SK-N-MC (cell line): ENCODE measurements at regions not wholly inside any gene's neighbourhood (a gene's known extent, or its start where the extent isn't known, plus 50 kb on each side); places are given as distances from the start of the nearest gene placed in this dataset.
A peak's percentile ranks its signal among the peaks of the same experiment; 100 is the strongest.

ENCODE experiments used
- DNase-seq: peaks from one replicate; pipeline ENCODE4 v3.0.0-alpha.2; 2011; ENCODE audit warnings: low read depth, low spot score
- H3K27ac ChIP-seq: fragments of 200-600 bp; sonication (generic); 2 replicates; pipeline ENCODE4 v1.5.1; 2016; ENCODE audit warnings: mixed run types
- H3K36me3 ChIP-seq: fragments of 200-600 bp; sonication (generic); 2 replicates; pipeline ENCODE4 v1.6.1; 2017; ENCODE audit warnings: antibody characterized with exemption, low read length, mixed read lengths; ENCODE audit not compliant: insufficient read depth
- H3K4me3 ChIP-seq: fragments of 200-600 bp; sonication (generic); 2 replicates; pipeline ENCODE4 v1.5.1; 2016
- H3K9ac ChIP-seq: fragments of 200-600 bp; sonication (generic); 2 replicates; pipeline ENCODE4 v1.8.0; 2017; ENCODE audit warnings: mixed run types, mixed read lengths; ENCODE audit not compliant: insufficient read length
- H3K9me3 ChIP-seq: fragments of 200-600 bp; sonication (generic); 2 replicates; pipeline ENCODE4 v1.6.1; 2017; ENCODE audit warnings: low read depth, mild to moderate bottlenecking, antibody characterized with exemption, low read length, moderate library complexity, mixed read lengths
- EZH2 ChIP-seq: fragments of 200-600 bp; sonication (generic); IDR thresholded peaks from one replicate; pipeline ENCODE4 v1.6.1; 2017; ENCODE audit warnings: antibody characterized with exemption
- FOXP2 ChIP-seq: optimal IDR thresholded peaks from 2 replicates; pipeline ENCODE3; 2011; ENCODE audit warnings: mild to moderate bottlenecking, moderate library complexity; ENCODE audit not compliant: insufficient read depth; ENCODE audit errors: extremely low read length, control extremely low read depth
- POLR2AphosphoS5 ChIP-seq: IDR thresholded peaks from 2 replicates; pipeline ENCODE4 v1.6.1; 2012; ENCODE audit warnings: mild to moderate bottlenecking, low read depth, low read length, borderline replicate concordance

DNA sequence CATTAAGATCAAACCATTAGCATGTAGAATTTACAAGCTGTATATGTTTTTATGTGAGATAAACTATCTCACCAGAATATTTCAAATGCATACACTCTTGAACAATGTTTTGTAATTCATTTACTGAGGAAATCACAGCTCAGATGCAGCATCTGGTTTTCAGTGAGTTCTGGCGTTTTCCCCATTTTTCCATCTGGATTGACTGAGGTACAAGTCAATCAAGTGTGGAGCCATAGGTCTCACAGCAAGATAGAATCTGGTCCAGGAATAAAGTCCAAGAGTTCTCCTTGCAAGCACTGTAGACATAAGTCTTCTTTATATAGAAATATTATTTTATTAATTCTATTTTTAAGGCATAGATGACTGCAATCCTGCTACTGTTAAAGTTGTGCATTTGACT lies 219.3 kb downstream of the ZBBX start:
- DNase-seq, result no peak
- Histone ChIP-seq H3K9ac (no peak overlapping the region), H3K36me3 (no peaks in the 10 kb centered on the region), H3K9me3 (no peaks in the 10 kb centered on the region; the same call in 1 of the 2 replicates), H3K27ac (no peak overlapping the region), H3K4me3 (no peak overlapping the region)
- no peak for TF ChIP-seq POLR2AphosphoS5
- TF ChIP-seq EZH2, result no peak
- no peak for TF ChIP-seq FOXP2

DNA sequence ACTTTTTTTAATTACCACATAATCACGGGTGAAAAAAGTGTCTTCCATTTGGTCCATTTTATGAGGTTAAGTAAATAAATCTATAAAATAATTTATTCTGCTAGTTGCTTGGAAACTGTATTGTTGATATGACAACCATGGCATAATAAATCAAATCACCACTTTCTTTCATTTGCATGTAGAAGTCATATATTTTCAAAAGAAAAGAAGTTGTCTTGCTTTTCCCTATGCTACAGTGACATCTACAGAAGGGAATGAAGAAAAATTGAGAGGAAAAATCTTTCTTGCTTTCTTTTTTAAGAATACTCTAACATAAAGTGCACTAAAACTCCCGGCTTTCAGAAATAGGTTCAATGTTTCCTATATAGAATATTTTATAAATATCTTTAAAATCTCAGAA lies 228.5 kb downstream of the ZBBX start:
- Histone ChIP-seq H3K36me3 (no peaks in the 10 kb centered on the region), H3K4me3 (no peak overlapping the region), H3K27ac (no peak overlapping the region), H3K9me3 (no peaks in the 10 kb centered on the region), H3K9ac (no peak overlapping the region)
- TF ChIP-seq POLR2AphosphoS5 (no peak), EZH2 (no peak), FOXP2 (no peak)
- DNase-seq, result peak; percentile 8

DNA sequence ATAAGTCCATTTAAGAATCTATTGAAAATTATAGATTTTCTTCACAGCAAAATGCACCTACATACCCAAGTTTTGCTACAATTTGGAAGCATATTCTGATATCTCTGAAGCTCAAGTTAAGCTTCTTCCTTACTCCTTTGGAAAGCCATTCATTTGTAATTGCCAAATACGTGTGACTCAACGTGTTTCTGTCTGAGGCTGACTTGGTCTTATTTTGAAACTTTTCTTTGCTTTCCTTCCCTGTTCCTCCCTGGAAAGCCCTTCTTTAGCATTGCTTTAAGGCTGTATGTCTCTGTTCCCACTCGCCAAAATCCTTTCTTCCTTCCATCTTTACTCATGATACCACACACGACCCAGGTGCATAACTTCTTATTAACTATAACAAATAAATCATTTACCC lies 232.0 kb downstream of the ZBBX start:
- Histone ChIP-seq H3K9me3 (no peaks in the 10 kb centered on the region), H3K4me3 (no peak overlapping the region), H3K9ac (no peak overlapping the region), H3K27ac (no peak overlapping the region), H3K36me3 (no peaks in the 10 kb centered on the region)
- no peak for TF ChIP-seq FOXP2
- TF ChIP-seq POLR2AphosphoS5, result no peak
- TF ChIP-seq EZH2, result no peak
- no peak for DNase-seq

DNA sequence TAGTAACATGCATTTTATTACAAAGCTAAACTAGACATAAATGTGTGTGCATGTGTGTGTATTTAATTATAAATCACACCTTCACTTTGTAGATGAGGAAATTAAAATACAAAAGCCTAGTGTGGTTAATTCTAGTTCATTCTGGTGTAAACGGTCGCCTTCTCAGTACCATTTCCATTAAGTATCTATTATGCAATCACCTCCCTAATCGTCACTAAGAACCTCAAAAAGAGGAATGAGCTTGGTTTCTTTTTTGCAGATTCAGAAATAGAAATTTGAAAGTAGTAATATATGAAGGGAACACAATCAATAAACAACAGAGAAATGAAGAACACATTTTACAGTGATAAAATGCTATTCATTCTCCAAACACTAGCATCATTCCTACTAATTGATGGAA lies 233.2 kb downstream of the ZBBX start:
- TF ChIP-seq FOXP2, result no peak
- no peak for TF ChIP-seq EZH2
- TF ChIP-seq POLR2AphosphoS5, result no peak
- no peak overlapping the region for H3K4me3 ChIP-seq
- no peak overlapping the region for H3K27ac ChIP-seq
- H3K9ac ChIP-seq, result no peak overlapping the region
- DNase-seq, result no peak
- H3K36me3 ChIP-seq, result no peaks in the 10 kb centered on the region
- H3K9me3 ChIP-seq, result no peaks in the 10 kb centered on the region

DNA sequence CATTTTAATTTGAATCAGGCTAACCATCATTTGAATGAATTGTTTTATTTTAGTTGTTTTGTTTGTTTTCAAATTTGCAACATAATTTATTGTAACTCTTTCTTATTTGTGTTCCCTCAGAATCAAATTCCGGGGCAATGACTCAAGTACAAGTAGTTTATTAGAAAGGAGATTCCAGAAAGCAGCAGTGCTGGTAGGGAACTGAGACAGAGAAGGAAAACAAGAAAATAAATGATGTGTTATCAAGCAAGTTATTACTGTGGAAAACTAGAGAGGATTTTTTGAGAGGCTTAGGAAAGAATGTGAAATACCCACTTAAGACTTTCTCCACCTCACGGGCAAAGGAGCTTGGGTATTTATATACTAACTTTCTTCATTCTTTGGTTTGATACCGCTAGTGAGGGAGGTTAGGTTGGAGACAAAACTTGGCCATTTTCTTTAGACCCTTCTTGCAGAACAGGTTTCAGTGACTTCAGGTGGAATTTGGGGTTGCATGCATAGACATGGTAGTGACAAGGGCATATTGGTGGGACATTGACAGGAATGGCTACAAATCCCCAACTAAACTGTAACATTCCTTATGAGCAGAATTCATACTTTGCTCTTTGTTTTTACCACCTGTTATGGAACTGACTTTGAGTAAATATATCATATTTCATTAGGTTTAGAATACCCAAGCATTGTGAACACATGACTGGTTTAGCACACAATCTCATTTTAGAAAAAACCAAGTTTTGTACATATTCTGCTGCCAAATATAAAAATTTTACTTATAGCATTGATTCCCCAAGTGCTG lies 254.3 kb downstream of the ZBBX start:
- H3K4me3 ChIP-seq, result no peak overlapping the region
- TF ChIP-seq POLR2AphosphoS5, result no peak
- TF ChIP-seq FOXP2, result no peak
- no peak for TF ChIP-seq EZH2
- no peaks in the 10 kb centered on the region for H3K9me3 ChIP-seq
- DNase-seq, result no peak
- H3K27ac ChIP-seq, result no peak overlapping the region
- H3K9ac ChIP-seq, result no peak overlapping the region
- H3K36me3 ChIP-seq, result no peaks in the 10 kb centered on the region

DNA sequence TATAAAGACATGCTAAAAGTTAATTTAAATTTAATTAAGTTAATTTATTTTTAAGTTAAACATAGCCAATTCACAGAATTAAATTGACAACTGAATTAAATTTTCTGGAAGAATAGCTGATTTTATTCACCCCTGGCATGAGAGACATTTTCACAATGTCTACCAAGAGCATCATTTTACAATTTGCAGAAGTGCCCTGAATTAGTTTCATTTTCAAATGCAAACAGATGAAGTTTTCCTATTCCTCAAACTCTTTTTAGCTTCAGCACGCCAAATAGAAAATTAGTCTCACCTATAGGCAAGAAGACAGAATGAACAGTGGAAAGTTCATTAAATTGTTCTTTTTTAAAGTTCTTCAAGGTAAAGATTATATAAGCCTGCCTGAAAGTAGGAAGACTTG lies 259.3 kb downstream of the ZBBX start:
- Histone ChIP-seq H3K4me3 (no peak overlapping the region), H3K27ac (no peak overlapping the region), H3K36me3 (no peaks in the 10 kb centered on the region), H3K9ac (no peak overlapping the region), H3K9me3 (no peaks in the 10 kb centered on the region)
- no peak for TF ChIP-seq POLR2AphosphoS5
- TF ChIP-seq EZH2, result no peak
- no peak for TF ChIP-seq FOXP2
- no peak for DNase-seq

DNA sequence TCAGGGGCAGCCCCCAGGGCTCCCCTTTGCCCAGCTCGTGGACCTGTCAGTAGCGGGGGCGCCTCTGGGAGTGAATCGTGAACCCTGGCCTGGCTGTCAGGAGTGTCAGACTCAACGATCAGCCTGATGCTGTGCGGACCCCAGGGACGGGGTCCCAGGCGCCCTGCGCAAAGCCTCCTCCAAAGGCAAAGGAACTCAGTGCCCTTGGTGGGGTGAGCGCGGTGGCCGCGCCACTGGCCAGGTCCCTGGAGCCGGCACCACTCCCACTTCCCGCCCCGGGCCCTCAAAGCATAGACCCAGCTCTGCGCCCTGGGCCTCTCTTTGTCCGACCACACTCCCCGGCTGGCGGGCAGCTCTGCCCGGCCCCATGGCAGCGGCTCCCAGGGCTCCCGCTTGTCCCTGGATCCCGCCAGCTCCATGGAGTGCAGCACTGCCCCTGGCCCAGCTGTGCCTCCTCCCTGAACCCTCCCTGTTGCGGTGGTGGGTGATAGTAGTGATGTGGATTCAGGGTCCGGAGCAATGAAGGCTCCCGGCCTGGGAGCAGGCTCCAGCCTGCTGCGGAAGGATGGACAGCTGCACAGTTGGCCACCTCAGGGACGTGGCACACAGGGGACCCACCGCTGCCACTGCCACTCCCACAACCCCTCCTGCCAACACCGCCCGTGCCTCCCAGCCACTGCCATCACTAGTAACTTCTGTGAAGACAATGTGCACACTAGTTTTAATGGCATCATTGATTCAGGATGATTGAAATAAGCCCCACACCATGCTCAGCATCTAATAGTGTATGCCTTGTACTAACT lies 263.8 kb downstream of the ZBBX start:
- no peaks in the 10 kb centered on the region for H3K9me3 ChIP-seq
- H3K4me3 ChIP-seq, result no peak overlapping the region
- H3K9ac ChIP-seq, result no peak overlapping the region
- no peak for DNase-seq
- no peak overlapping the region for H3K27ac ChIP-seq
- H3K36me3 ChIP-seq, result no peaks in the 10 kb centered on the region
- no peak for TF ChIP-seq EZH2
- TF ChIP-seq FOXP2, result no peak
- TF ChIP-seq POLR2AphosphoS5, result no peak

DNA sequence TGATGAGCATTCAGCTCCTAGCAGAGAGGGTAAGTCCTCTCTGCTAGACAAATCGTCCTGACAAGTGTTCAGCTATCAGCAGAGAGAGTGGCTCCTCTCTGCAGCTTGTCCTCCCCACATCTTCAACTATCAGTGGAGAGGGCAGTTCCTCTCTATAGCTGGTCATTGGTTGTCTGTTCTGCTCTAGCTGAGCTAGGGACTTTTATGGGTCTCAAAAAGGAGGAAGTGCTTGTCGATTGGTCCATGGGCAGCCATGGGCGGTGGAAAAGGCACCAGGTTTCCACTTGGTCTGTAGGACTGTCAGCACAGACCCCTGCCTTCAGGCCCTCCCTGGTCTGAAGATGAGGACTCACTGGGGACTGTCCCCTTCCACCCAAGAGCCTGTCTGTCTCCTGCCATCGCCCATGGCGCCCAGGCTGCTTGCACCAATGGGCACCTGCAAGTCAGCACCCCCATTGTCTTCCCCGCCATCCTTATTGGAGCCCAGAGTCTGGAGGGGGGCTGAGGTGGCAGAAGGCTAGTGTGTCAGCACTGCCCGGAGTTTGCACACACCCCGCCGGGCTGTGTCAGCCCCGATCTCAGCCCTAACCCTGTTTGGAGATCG lies 264.7 kb downstream of the ZBBX start:
- DNase-seq, result no peak
- H3K4me3 ChIP-seq, result no peak overlapping the region

More for the DNA sequence above, 264.7 kb downstream of the ZBBX start:
- Histone ChIP-seq H3K9me3 (no peaks in the 10 kb centered on the region), H3K36me3 (no peaks in the 10 kb centered on the region), H3K27ac (no peak overlapping the region), H3K9ac (no peak overlapping the region)
- TF ChIP-seq EZH2 (no peak), POLR2AphosphoS5 (no peak), FOXP2 (no peak)
